Stomach smooth muscle (tissue), 2 donors: ENCODE measurements at regions not wholly inside any gene's neighbourhood (a gene's known extent, or its start where the extent isn't known, plus 50 kb on each side); places are given as distances from the start of the nearest gene placed in this dataset.
A peak's percentile ranks its signal among the peaks of the same experiment; 100 is the strongest.
"Not testable (repeated sequence)": the region's sequence is repeated elsewhere in the genome, so short reads cannot be mapped to it uniquely, and the experiment has no call there.

ENCODE experiments used
- H3K27ac ChIP-seq: one replicate; pipeline ENCODE4 v1.7.0; 2013; ENCODE audit warnings: mild to moderate bottlenecking, low read length, inconsistent platforms
- H3K27me3 ChIP-seq, 2 donors: one replicate each; pipeline ENCODE4 v1.7.0; 2013; ENCODE audit warnings: low read length in 2 of 2; ENCODE audit not compliant: insufficient read depth in 2 of 2, control insufficient read depth in 1 of 2
- H3K36me3 ChIP-seq, 2 donors: one replicate each; pipeline ENCODE4 v1.7.0; 2013; ENCODE audit warnings: low read length in 2 of 2; ENCODE audit not compliant: control insufficient read depth in 2 of 2, insufficient read depth in 2 of 2
- H3K4me1 ChIP-seq: one replicate; pipeline ENCODE4 v1.7.0; 2013; ENCODE audit warnings: low read length; ENCODE audit not compliant: control insufficient read depth, insufficient read depth
- H3K4me3 ChIP-seq, 2 donors: one replicate each; pipeline ENCODE4 v1.7.0; 2013; ENCODE audit warnings: low read length in 2 of 2
- H3K9ac ChIP-seq, 2 donors: one replicate each; pipeline ENCODE4 v1.7.0; 2013; ENCODE audit warnings: low read length in 2 of 2, mild to moderate bottlenecking in 1 of 2
- H3K9me3 ChIP-seq, 2 donors: one replicate each; pipeline ENCODE4 v1.7.0; 2013; ENCODE audit warnings: low read length in 2 of 2; ENCODE audit not compliant: control insufficient read depth in 2 of 2
- donor health status: healthy.
- donor health status: Pancreatic carcinoma.

- Histone ChIP-seq H3K4me1 (no peaks in the 10 kb centered on the region), H3K4me3 (no peak overlapping the region), H3K9me3 (no peaks in the 10 kb centered on the region), H3K27me3 (no peaks in the 10 kb centered on the region), H3K9ac (no peak overlapping the region), H3K36me3 (no peaks in the 10 kb centered on the region), H3K27ac (no peak overlapping the region)
Measured at GRCh38 chr13:34734932-34735331, 207.1 kb upstream of the NBEA start.

GRCh38 chr13:34738254-34738992 is 203.6 kb upstream of the NBEA start:
- H3K4me1 ChIP-seq: no peaks in the 10 kb centered on the region
- H3K36me3 ChIP-seq: no peaks in the 10 kb centered on the region
- H3K9ac ChIP-seq: no peak overlapping the region
- no peaks in the 10 kb centered on the region for H3K9me3 ChIP-seq
- H3K4me3 ChIP-seq: no peak overlapping the region
- no peaks in the 10 kb centered on the region for H3K27me3 ChIP-seq
- no peak overlapping the region for H3K27ac ChIP-seq

- H3K4me1 ChIP-seq: peaks cover 11% of the 10 kb centered on the region
- H3K9ac ChIP-seq: not testable (repeated sequence)
Measured at GRCh38 chr13:34747056-34747455, 195.0 kb upstream of the NBEA start.

GRCh38 chr13:34747507-34747906 is 194.6 kb upstream of the NBEA start:
- Histone ChIP-seq H3K9ac (no peak overlapping the region), H3K4me1 (peaks cover 11% of the 10 kb centered on the region), H3K27ac (no peak overlapping the region)

More at GRCh38 chr13:34747056-34747455, 195.0 kb upstream of the NBEA start:
- H3K9me3 ChIP-seq, H3K36me3 ChIP-seq, H3K4me3 ChIP-seq, H3K27me3 ChIP-seq, H3K27ac ChIP-seq: not testable (repeated sequence)

GRCh38 chr13:34748073-34748472 is 194.0 kb upstream of the NBEA start:
- Histone ChIP-seq H3K27ac (no peak overlapping the region), H3K9me3 (no peaks in the 10 kb centered on the region), H3K4me3 (no peak overlapping the region), H3K27me3 (no peaks in the 10 kb centered on the region), H3K4me1 (peaks cover 11% of the 10 kb centered on the region), H3K9ac (no peak overlapping the region), H3K36me3 (no peaks in the 10 kb centered on the region)

More at GRCh38 chr13:34747507-34747906, 194.6 kb upstream of the NBEA start:
- Histone ChIP-seq H3K36me3 (no peaks in the 10 kb centered on the region), H3K9me3 (no peaks in the 10 kb centered on the region), H3K4me3 (no peak overlapping the region), H3K27me3 (no peaks in the 10 kb centered on the region)

GRCh38 chr13:34748596-34748995 is 193.5 kb upstream of the NBEA start:
- no peak overlapping the region for H3K4me3 ChIP-seq
- no peak overlapping the region for H3K27ac ChIP-seq
- H3K9me3 ChIP-seq: no peaks in the 10 kb centered on the region
- H3K4me1 ChIP-seq: peaks cover 11% of the 10 kb centered on the region
- no peaks in the 10 kb centered on the region for H3K36me3 ChIP-seq
- H3K27me3 ChIP-seq: no peaks in the 10 kb centered on the region
- no peak overlapping the region for H3K9ac ChIP-seq

- no peaks in the 10 kb centered on the region for H3K27me3 ChIP-seq
- no peak overlapping the region for H3K4me3 ChIP-seq
- H3K9me3 ChIP-seq: no peaks in the 10 kb centered on the region
- no peak overlapping the region for H3K27ac ChIP-seq
- peaks cover 11% of the 10 kb centered on the region for H3K4me1 ChIP-seq
- H3K36me3 ChIP-seq: no peaks in the 10 kb centered on the region
- no peak overlapping the region for H3K9ac ChIP-seq
Measured at GRCh38 chr13:34749046-34749445, 193.0 kb upstream of the NBEA start.

- no peaks in the 10 kb centered on the region for H3K9me3 ChIP-seq
- H3K4me1 ChIP-seq: peaks cover 11% of the 10 kb centered on the region
- no peak overlapping the region for H3K27ac ChIP-seq
- H3K4me3 ChIP-seq: peak overlapping the region; percentile 68 to 77
- no peaks in the 10 kb centered on the region for H3K36me3 ChIP-seq
- no peaks in the 10 kb centered on the region for H3K27me3 ChIP-seq
- H3K9ac ChIP-seq: peak overlapping the region; percentile 48 to 52
Measured at GRCh38 chr13:34750078-34750931, 191.8 kb upstream of the NBEA start.

GRCh38 chr13:34751044-34751443 is 191.0 kb upstream of the NBEA start:
- H3K4me1 ChIP-seq: peaks cover 11% of the 10 kb centered on the region
- H3K4me3 ChIP-seq: no peak overlapping the region
- no peak overlapping the region for H3K9ac ChIP-seq
- no peaks in the 10 kb centered on the region for H3K36me3 ChIP-seq
- no peaks in the 10 kb centered on the region for H3K27me3 ChIP-seq
- no peaks in the 10 kb centered on the region for H3K9me3 ChIP-seq
- no peak overlapping the region for H3K27ac ChIP-seq

GRCh38 chr13:34751492-34751891 is 190.6 kb upstream of the NBEA start:
- no peaks in the 10 kb centered on the region for H3K27me3 ChIP-seq
- H3K9ac ChIP-seq: no peak overlapping the region
- H3K27ac ChIP-seq: no peak overlapping the region
- peaks cover 11% of the 10 kb centered on the region for H3K4me1 ChIP-seq
- H3K9me3 ChIP-seq: no peaks in the 10 kb centered on the region
- no peak overlapping the region for H3K4me3 ChIP-seq
- H3K36me3 ChIP-seq: no peaks in the 10 kb centered on the region
